Endothelial cell of umbilical vein (primary cell): ENCODE measurements at regions not wholly inside any gene's neighbourhood (a gene's known extent, or its start where the extent isn't known, plus 50 kb on each side); places are given as distances from the start of the nearest gene placed in this dataset.

ENCODE experiments used
- BruUV-seq: library from RNA; stranded (reverse); fragments of 400-500 nt; replicated peaks from 2 replicates; lab custom pipeline; 2021; lab: Mats Ljungman, UMichigan
- CTCF ChIA-PET: fragments of 300-600, 350-600 bp; sonication (Branson Sonifier 250); formaldehyde crosslinking; loops from one replicate; lab custom pipeline; 2021; ENCODE audit warnings: antibody characterized with exemption, inconsistent platforms; lab: Charles Lee
- POLR2A ChIA-PET: fragments of 300-600, 350-600 bp; sonication (Branson Sonifier 250); formaldehyde crosslinking; loops from one replicate; lab custom pipeline; 2021; ENCODE audit warnings: antibody characterized with exemption, inconsistent platforms; lab: Charles Lee
- DNase-seq: peaks from one replicate; pipeline ENCODE4 v3.0.0-alpha.2; 2011; ENCODE audit warnings: low read depth, low spot score
- FAIRE-seq: peaks from 2 replicates; lab custom pipeline; 2011; peaks lifted over from hg19 to GRCh38; lab: Jason Lieb, UNC
- H2AFZ ChIP-seq: 2 replicates; pipeline ENCODE4 v1.6.0; 2012; ENCODE audit warnings: low read depth, low read length, control low read depth, inconsistent platforms
- H3K27ac ChIP-seq: 2 replicates; pipeline ENCODE4 v1.5.1; 2011; ENCODE audit warnings: low read depth, mild to moderate bottlenecking, control low read depth, low read length, moderate library complexity; ENCODE audit not compliant: insufficient read depth
- H3K27me3 ChIP-seq, 2 experiments: 2 replicates each; pipeline versions ENCODE4 v1.6.0 to v1.6.1; 2011; ENCODE audit warnings: low read length in 2 of 2, mixed read lengths in 1 of 2; ENCODE audit not compliant: control insufficient read depth in 2 of 2, insufficient read depth in 2 of 2
- H3K36me3 ChIP-seq, 2 experiments: 2 replicates in 1 of 2; 3 replicates in 1 of 2; pipeline ENCODE4 v1.5.1; 2011; ENCODE audit warnings: low read length in 2 of 2, mild to moderate bottlenecking in 1 of 2, moderate library complexity in 1 of 2; ENCODE audit not compliant: control insufficient read depth in 2 of 2, insufficient read depth in 2 of 2; ENCODE audit errors: extremely low read depth in 1 of 2
- H3K4me1 ChIP-seq: 3 replicates; pipeline ENCODE4 v1.5.1; 2011; ENCODE audit warnings: mild to moderate bottlenecking, low read length; ENCODE audit not compliant: control insufficient read depth, insufficient read depth; ENCODE audit errors: extremely low read depth
- H3K4me2 ChIP-seq: 2 replicates; pipeline ENCODE4 v1.6.1; 2011; ENCODE audit warnings: low read length, control low read depth, mixed read lengths; ENCODE audit not compliant: insufficient read depth
- H3K4me3 ChIP-seq, 3 experiments: fragments of 200-600 bp in 1 of 3; sonication (generic), shearing (Covaris generic) in 1 of 3; replicated peaks in 1 of 3; 2 replicates each; pipeline ENCODE4 v1.5.1; 2011 to 2016; ENCODE audit warnings: control low read depth in 3 of 3, low read length in 3 of 3, mild to moderate bottlenecking in 2 of 3, inconsistent platforms in 1 of 3, low read depth in 1 of 3, moderate library complexity in 1 of 3; ENCODE audit not compliant: insufficient read depth in 1 of 3
- H3K79me2 ChIP-seq: 2 replicates; pipeline ENCODE4 v1.6.0; 2012; ENCODE audit warnings: low read length, inconsistent platforms; ENCODE audit not compliant: control insufficient read depth, insufficient read depth
- H3K9ac ChIP-seq: replicated peaks from 2 replicates; pipeline ENCODE3; 2011; ENCODE audit warnings: low read length, control low read depth; ENCODE audit not compliant: insufficient read depth; ENCODE audit errors: extremely low read depth
- H3K9me1 ChIP-seq: replicated peaks from 3 replicates; pipeline ENCODE4 v1.6.0; 2011; ENCODE audit warnings: mild to moderate bottlenecking, low read length; ENCODE audit not compliant: control insufficient read depth, insufficient read depth; ENCODE audit errors: extremely low read depth
- H3K9me3 ChIP-seq: replicated peaks from 2 replicates; pipeline ENCODE4 v1.5.1; 2012; ENCODE audit warnings: low read length, inconsistent platforms; ENCODE audit not compliant: control insufficient read depth, insufficient read depth
- H4K20me1 ChIP-seq: replicated peaks from 2 replicates; pipeline ENCODE3; 2011; ENCODE audit warnings: mild to moderate bottlenecking, low read length; ENCODE audit not compliant: control insufficient read depth, insufficient read depth; ENCODE audit errors: extremely low read depth
- FOS ChIP-seq: IDR thresholded peaks from 2 replicates; pipeline ENCODE4 v1.6.1; 2011; ENCODE audit warnings: mild to moderate bottlenecking, low read length, moderate library complexity, borderline replicate concordance; ENCODE audit not compliant: insufficient read depth
- GATA2 ChIP-seq: IDR thresholded peaks from 2 replicates; pipeline ENCODE4 v1.7.0; 2011; ENCODE audit warnings: low read depth, mild to moderate bottlenecking, moderate library complexity, mixed read lengths, low read length; ENCODE audit not compliant: insufficient read length, insufficient read depth
- POLR2AphosphoS5 ChIP-seq: IDR thresholded peaks from 2 replicates; pipeline ENCODE4 v1.6.1; 2012; ENCODE audit warnings: low read depth, mild to moderate bottlenecking, control low read depth, low read length, moderate library complexity; ENCODE audit not compliant: insufficient read depth
- dilution Hi-C: fragments of 300-500 bp; cut with MboI; formaldehyde crosslinking; loops from one replicate; pipeline ENCODE4 v1.15.0; 2019; ENCODE audit warnings: low sequenced_read_pairs; ENCODE audit not compliant: extremely low pct_ligation_motif_present
- intact Hi-C: fragments of 100-400 bp; cut with micrococcal nuclease; formaldehyde crosslinking; loops from one replicate; pipeline ENCODE4 v1.10.0; 2022
- TF ChIP-seq, protein P1 (sequence below), 2 donors: IDR thresholded peaks; 1 replicate in 1 of 2; 2 replicates in 1 of 2; pipeline ENCODE4 v1.5.1; 2011; ENCODE audit warnings: low read length in 2 of 2, mild to moderate bottlenecking in 2 of 2, moderate library complexity in 2 of 2, control low read depth in 1 of 2, inconsistent platforms in 1 of 2, low read depth in 1 of 2; ENCODE audit not compliant: insufficient read depth in 1 of 2; ENCODE audit errors: extremely low read depth in 1 of 2

DNA sequence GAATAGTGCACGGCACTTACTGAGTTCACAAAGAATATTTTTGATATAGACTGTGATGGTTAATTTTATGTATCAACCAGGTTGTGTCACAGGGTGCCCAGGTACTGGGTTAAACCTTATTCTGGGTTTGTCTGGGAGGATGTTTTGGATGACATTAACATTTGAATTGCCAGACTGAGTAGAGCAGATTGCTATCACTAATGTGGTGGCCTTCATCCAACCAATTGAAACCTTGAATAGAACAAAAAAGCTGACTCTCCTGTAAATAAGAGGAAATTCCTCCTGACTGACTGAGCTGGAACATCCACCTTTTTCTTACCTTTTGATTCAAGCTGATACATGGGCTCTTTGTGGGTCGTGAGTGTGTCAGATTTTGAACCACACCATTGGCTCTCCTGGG is 1424.4 kb upstream of the MIR17HG start:
- dilution Hi-C loops: no loop called here
- Histone ChIP-seq H3K79me2 (no peaks in the 10 kb centered on the region), H3K9me3 (no peaks in the 10 kb centered on the region), H4K20me1 (no peaks in the 10 kb centered on the region), H3K4me2 (no peak overlapping the region), H3K27me3 (no peaks in the 10 kb centered on the region), H3K36me3 (no peaks in the 10 kb centered on the region), H3K9ac (no peak overlapping the region), H3K27ac (no peak overlapping the region), H3K9me1 (no peaks in the 10 kb centered on the region), H3K4me3 (no peak overlapping the region), H3K4me1 (no peaks in the 10 kb centered on the region), H2AFZ (no peak overlapping the region)
- DNase-seq (no peak), FAIRE-seq (no peak)
- TF ChIP-seq, protein P1, sequence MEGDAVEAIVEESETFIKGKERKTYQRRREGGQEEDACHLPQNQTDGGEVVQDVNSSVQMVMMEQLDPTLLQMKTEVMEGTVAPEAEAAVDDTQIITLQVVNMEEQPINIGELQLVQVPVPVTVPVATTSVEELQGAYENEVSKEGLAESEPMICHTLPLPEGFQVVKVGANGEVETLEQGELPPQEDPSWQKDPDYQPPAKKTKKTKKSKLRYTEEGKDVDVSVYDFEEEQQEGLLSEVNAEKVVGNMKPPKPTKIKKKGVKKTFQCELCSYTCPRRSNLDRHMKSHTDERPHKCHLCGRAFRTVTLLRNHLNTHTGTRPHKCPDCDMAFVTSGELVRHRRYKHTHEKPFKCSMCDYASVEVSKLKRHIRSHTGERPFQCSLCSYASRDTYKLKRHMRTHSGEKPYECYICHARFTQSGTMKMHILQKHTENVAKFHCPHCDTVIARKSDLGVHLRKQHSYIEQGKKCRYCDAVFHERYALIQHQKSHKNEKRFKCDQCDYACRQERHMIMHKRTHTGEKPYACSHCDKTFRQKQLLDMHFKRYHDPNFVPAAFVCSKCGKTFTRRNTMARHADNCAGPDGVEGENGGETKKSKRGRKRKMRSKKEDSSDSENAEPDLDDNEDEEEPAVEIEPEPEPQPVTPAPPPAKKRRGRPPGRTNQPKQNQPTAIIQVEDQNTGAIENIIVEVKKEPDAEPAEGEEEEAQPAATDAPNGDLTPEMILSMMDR (IDR thresholded peaks at IDR 0.05; ENCODE audit: extremely low read depth in 1 of 2, insufficient read depth in 1 of 2, low read depth in 1 of 2, low read length in 2 of 2): no peak
- no peak for TF ChIP-seq GATA2
- TF ChIP-seq FOS: no peak
- no TSS peak for BruUV-seq
- CTCF ChIA-PET: interaction anchor here (1.0 kb wide), 1 partner anchor 489 kb away, joined by 7 read pairs; no protein-coding TSS in a partner anchor
- POLR2A ChIA-PET: no interaction called here
- intact Hi-C loops: loop anchor here (10.0 kb wide), 2 partner anchors 488 to 558 kb away; no protein-coding TSS in a partner anchor

- Histone ChIP-seq H3K79me2 (no peaks in the 10 kb centered on the region), H3K4me2 (no peak overlapping the region), H3K4me1 (no peaks in the 10 kb centered on the region), H3K27ac (no peak overlapping the region), H3K9me3 (no peaks in the 10 kb centered on the region), H3K9me1 (no peaks in the 10 kb centered on the region), H3K9ac (no peak overlapping the region), H3K27me3 (no peaks in the 10 kb centered on the region), H3K4me3 (no peak overlapping the region), H4K20me1 (no peaks in the 10 kb centered on the region), H2AFZ (peak overlapping the region; percentile 7), H3K36me3 (no peaks in the 10 kb centered on the region)
- BruUV-seq: no TSS peak
- CTCF ChIA-PET: interaction anchor here (0.6 to 2.0 kb wide), 4 partner anchors 13 to 951 kb away, joined by 3 to 13 read pairs (median 5); no protein-coding TSS in a partner anchor
- no peak for FAIRE-seq
- TF ChIP-seq POLR2AphosphoS5 (no peak), FOS (peak; percentile 38)
- dilution Hi-C loops: no loop called here
- POLR2A ChIA-PET: no interaction called here
- no peak for DNase-seq
- intact Hi-C loops: loop anchor here (2.0 to 10.0 kb wide), 3 partner anchors 227 to 559 kb away; no protein-coding TSS in a partner anchor
These were observed 1423.8 kb upstream of the MIR17HG start for GRCh38 chr13:89923736-89924135.
